GM19397 (cell line): ENCODE measurements at regions not wholly inside any gene's neighbourhood (a gene's known extent, or its start where the extent isn't known, plus 50 kb on each side); places are given as distances from the start of the nearest gene placed in this dataset.

Experiments
- ATAC-seq: cut with Tn5 transposase; IDR thresholded peaks from one replicate; pipeline ENCODE4 v1.9.1; 2021; ENCODE audit warnings: mild to moderate bottlenecking, moderate library complexity; ENCODE audit not compliant: unreplicated experiment

DNA sequence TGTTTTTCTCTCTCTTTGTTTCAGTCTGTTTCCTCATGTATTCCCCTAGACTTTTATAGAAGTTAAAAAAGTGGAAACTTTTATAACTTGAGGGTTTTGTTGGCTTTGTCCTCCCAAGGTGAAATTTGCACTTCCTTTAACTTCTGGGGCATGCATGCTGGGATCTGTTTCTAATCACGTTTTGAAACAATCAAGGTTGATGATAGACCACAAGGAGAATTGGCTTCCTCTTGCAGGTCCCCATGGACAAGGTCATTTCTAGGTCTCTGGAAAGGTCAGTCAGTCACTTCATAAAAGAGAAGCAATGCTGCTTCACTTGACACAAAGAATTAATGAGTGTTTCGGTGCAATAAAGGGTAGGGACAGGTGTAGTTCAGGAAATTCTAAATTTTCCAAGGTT, 811.8 kb upstream of the CELF2 start:
- no peak for ATAC-seq

- ATAC-seq: no peak
Measured at GRCh38 chr10:10207538-10207937, 810.1 kb upstream of the CELF2 start.

DNA sequence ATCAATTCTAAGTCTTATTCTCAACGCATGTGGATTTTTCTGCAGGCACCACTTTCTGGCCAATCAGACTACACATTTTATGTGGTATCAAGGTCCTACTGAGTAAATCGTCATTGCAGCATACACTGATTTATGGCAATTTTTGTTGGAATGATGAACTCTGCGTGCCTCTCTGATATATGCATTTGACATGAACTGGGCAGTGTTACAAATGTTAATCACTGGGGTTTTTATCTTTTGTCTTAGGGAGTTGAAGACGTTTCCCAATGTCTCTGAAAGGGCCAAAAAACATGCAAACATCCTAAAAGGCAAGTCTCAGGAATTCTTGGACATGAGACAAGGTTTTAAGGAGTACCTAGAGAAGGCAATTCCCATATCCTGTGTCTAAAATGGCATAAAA, 809.5 kb upstream of the CELF2 start:
- ATAC-seq: no peak

- ATAC-seq: peak; percentile 92
Measured at GRCh38 chr10:10209167-10209566, 808.5 kb upstream of the CELF2 start.

- ATAC-seq: no peak
Measured at GRCh38 chr10:10211409-10211808, 806.3 kb upstream of the CELF2 start.

GRCh38 chr10:10213237-10213636, 804.4 kb upstream of the CELF2 start:
- peak; percentile 70 for ATAC-seq

DNA sequence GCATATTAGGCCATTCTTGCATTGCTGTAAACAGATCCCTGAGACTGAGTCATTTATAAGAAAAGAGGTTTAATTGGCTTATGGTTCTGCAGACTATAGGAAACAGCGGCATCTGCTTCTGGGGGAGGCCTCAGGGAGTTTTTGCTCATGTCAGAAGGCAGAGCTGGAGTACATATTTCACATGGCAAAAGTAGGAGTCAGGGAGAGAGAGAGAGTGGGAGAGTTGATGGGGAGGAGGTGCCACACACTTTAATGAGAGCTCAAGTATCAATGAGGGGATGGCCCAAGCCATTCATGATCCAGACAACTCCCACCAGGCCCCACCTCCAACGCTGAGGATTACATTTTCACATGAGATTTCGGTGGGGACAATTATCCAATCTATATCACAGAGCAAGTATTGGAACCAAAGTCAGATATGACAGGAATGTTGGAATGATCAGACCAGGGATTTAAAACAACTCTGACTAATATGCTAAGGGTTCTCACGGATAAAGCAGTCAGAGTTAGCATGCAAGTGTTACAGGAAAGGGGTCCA, 795.3 kb upstream of the CELF2 start:
- ATAC-seq: no peak

DNA sequence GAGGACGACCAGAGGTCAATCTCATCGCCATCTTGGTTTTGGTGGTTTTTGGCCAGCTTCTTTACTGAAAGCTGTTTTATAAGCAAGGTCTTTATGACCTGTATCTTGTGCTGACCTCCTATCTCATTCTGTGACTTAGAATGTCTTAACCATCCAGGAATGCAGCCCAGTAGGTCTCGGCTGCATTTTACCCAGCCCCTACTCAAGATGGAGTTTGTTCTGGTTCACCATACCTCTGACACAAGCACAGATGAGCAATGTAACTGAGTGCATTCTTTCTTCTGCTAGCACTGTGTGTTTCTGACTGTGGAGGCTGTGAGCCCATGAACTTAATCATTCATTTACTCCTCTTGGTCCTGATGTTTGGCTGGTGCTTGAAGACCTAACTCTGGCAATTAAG, 794.5 kb upstream of the CELF2 start:
- ATAC-seq: no peak

- no peak for ATAC-seq
Measured at GRCh38 chr10:10225136-10225676, 792.5 kb upstream of the CELF2 start.

DNA sequence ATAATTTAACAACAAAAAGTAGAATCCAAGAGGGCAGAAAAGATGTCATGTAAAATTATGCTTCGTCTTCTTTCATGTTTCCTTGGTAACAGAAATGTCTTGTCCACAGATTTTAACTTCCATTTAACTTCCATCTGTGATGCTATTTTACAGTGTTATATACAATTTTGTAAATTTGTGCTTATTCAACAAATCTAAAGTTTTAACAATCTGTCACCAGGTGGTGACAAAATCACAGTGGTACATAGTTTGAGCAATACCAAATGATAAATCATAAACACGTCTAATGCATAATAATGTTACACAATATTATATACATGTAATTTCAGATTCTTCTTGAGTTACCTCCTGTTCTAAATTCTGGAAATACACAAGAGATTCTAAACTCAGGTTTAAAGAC, 784.4 kb upstream of the CELF2 start:
- ATAC-seq: no peak

DNA sequence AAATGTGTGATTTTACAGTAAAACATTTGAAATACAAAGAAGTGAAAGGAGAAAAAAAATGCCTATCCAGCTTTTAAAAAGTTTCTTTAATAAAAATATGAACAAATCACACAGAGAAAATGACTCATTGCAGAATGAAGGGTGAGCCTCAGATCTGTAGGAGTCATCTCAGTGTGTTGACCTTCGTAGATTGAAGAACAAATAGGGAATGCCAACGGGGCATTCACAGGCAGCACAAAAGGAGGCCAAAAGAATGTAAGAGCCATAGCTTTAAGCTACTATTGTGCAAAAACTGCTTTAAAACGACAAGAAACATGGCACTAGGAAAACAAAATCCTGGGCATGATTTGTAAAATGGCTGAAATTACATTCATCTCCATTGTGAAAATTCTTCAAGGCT, 782.7 kb upstream of the CELF2 start:
- no peak for ATAC-seq

GRCh38 chr10:10247585-10247984, 770.1 kb upstream of the CELF2 start:
- ATAC-seq: no peak

- ATAC-seq: no peak
Measured at GRCh38 chr10:10256860-10257259, 760.8 kb upstream of the CELF2 start.

- no peak for ATAC-seq
Measured at GRCh38 chr10:10259013-10259412, 758.7 kb upstream of the CELF2 start.

- ATAC-seq: no peak
Measured at GRCh38 chr10:10270126-10271050, 747.3 kb upstream of the CELF2 start.

GRCh38 chr10:10271639-10272192, 746.0 kb upstream of the CELF2 start:
- no peak for ATAC-seq

DNA sequence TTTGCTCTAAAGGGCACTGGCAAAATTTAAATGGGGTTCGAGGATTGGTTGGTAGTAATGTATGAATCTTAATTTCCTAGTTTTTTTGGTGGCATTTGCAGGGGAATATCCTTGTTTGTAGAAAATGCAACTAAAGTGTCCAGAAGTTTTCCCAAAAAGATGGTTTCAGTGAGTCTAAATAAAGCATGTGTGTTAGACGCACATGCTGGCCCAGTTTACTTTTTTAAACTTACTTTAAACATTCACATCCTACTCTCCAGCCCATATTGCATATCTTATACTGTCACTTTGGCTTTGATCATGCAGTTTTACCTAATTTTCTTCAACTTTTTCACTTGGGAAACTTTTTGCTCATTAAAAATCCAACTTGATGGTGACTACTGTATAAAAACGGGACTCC, 744.0 kb upstream of the CELF2 start:
- no peak for ATAC-seq

DNA sequence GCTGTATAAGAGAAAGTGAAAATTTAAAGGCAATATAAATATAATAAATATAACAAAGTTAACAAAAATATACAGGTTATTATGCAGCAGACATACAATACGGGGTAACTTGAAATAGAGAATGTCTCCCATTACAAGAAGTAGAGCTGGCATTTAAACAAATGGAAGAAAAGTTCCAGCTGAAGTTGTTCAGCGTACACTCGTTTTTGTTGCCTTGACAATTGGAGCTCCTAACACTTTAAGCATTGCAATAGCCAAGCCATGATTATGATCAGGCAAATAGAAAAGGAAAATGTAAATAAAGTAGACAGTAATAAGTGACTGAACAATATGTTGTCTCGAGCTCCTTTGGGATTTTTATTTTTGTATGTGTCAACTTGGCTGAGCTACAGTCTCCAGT, 737.8 kb upstream of the CELF2 start:
- ATAC-seq: no peak

- ATAC-seq: no peak
Measured at GRCh38 chr10:10292501-10292900, 725.2 kb upstream of the CELF2 start.

DNA sequence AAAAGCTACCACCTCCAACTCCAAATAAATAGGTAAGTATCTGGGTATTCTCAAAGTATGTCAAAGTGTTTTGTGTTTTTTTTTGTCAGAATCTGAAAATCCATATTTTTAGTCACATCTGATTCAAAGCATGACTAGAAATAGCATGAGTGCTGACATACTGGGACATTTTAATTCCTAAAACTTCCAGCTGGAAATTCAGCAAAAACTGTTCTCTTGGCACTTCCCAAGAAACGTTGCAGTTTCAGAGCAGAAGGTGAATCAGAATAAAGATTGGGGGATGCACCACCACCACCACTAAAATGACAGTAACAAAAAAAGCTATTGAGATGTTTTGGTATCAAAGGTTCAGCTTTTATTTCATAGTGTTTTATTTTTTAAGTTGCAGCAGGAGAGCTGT, 724.6 kb upstream of the CELF2 start:
- ATAC-seq: no peak

DNA sequence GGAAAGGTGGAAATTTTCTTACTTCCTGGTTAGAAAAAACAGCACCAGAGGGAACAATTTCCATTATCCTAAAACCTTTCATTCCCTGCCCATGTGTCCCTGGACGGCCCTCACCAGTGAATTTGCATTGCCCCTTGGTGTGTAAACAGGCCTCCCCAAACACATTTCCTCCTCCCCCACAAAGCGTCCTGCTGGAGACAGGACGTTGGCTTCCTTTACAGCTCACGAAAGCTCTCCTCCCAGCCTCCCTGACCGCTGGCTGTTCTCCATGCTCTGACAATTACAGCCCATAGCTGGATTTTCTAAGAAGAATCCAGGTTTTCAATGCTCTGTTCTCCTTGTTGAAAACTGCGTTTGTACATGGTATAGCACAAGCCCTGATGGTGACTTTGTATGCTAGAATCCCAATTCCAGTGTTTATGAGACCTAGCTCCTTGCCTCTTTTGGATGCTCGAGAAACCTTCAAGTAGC, 724.2 kb upstream of the CELF2 start:
- no peak for ATAC-seq
